K562 (cell line): ENCODE measurements at regions not wholly inside any gene's neighbourhood (a gene's known extent, or its start where the extent isn't known, plus 50 kb on each side); places are given as distances from the start of the nearest gene placed in this dataset.

Experiments used
- ATAC-seq: fragments of 200-7000 bp; cut with Tn5 transposase; 3 replicates; pipeline ENCODE4 v1.9.1; 2020; ENCODE audit warnings: moderate library complexity
- BruUV-seq: library from RNA; stranded (reverse); fragments of 400-500 nt; replicated peaks from 2 replicates; lab custom pipeline; 2021; lab: Mats Ljungman, UMichigan
- CTCF ChIA-PET: fragments of 300-600 bp; formaldehyde crosslinking; extraction: SDS; loops from one replicate; lab custom pipeline; 2021; ENCODE audit warnings: low intra/inter-chr PET ratio; lab: Yijun Ruan, JAX
- POLR2A ChIA-PET: fragments of 300-600, 350-650 bp; sonication (Branson Sonifier 250); formaldehyde crosslinking; extraction: SDS; loops from one replicate; lab custom pipeline; 2021; ENCODE audit warnings: antibody characterized with exemption, inconsistent platforms; lab: Yijun Ruan, JAX
- DNase-seq, 4 experiments: peaks; one replicate each; pipeline versions ENCODE4 v3.0.0 to v3.0.0-alpha.2; 2011 to 2018; ENCODE audit warnings: low spot score in 3 of 4, mixed read lengths in 3 of 4; ENCODE audit errors: extremely low read depth in 1 of 4
- FAIRE-seq: peaks from 2 replicates; lab custom pipeline; 2011; peaks lifted over from hg19 to GRCh38; lab: Jason Lieb, UNC
- H2AFZ ChIP-seq: 2 replicates; pipeline ENCODE4 v1.6.0; 2011; ENCODE audit warnings: low read depth, low read length, control low read depth, inconsistent platforms
- H3K27ac ChIP-seq: fragments of 200-600 bp; 3 replicates; pipeline ENCODE4 v1.8.0; 2011; ENCODE audit warnings: low read depth, mild to moderate bottlenecking, control low read depth, inconsistent platforms, low read length, moderate library complexity, mixed read lengths; ENCODE audit errors: extremely low read depth
- H3K27me3 ChIP-seq, 2 experiments: fragments of 300-600 bp in 1 of 2; 2 replicates in 1 of 2; 3 replicates in 1 of 2; pipeline versions ENCODE4 v1.6.0 to v1.8.0; 2011; ENCODE audit warnings: inconsistent platforms in 2 of 2, low read length in 2 of 2, mild to moderate bottlenecking in 1 of 2, mixed read lengths in 1 of 2, moderate library complexity in 1 of 2; ENCODE audit not compliant: control insufficient read depth in 2 of 2, insufficient read depth in 2 of 2
- H3K36me3 ChIP-seq: fragments of 300-600 bp; 3 replicates; pipeline ENCODE4 v1.8.0; 2011; ENCODE audit warnings: mild to moderate bottlenecking, low read length, inconsistent platforms; ENCODE audit not compliant: control insufficient read depth, insufficient read depth
- H3K4me1 ChIP-seq, 2 experiments: fragments of 200-600 bp in 1 of 2; replicated peaks in 1 of 2; 2 replicates in 1 of 2; 3 replicates in 1 of 2; pipeline versions ENCODE4 v1.5.1 to v1.8.0; 2011; ENCODE audit warnings: inconsistent platforms in 2 of 2, low read length in 2 of 2, mild to moderate bottlenecking in 1 of 2, mixed read lengths in 1 of 2, moderate library complexity in 1 of 2; ENCODE audit not compliant: control insufficient read depth in 2 of 2, insufficient read depth in 2 of 2
- H3K4me2 ChIP-seq: 2 replicates; pipeline ENCODE4 v1.6.1; 2011; ENCODE audit warnings: low read length, control low read depth, inconsistent platforms, mixed read lengths; ENCODE audit not compliant: insufficient read depth
- H3K4me3 ChIP-seq: fragments of 200-600 bp; sonication (generic), shearing (Covaris generic); 2 replicates; pipeline ENCODE4 v1.5.1; 2016; ENCODE audit warnings: control low read depth, inconsistent platforms
- H3K79me2 ChIP-seq: fragments of 200-600 bp; 3 replicates; pipeline ENCODE4 v1.8.0; 2011; ENCODE audit warnings: low read length, inconsistent platforms; ENCODE audit not compliant: control insufficient read depth, insufficient read depth
- H3K9ac ChIP-seq, 2 experiments: 2 replicates each; pipeline versions ENCODE4 v1.6.0 to v1.6.1; 2011; ENCODE audit warnings: low read depth in 2 of 2, low read length in 2 of 2, control low read depth in 1 of 2, inconsistent platforms in 1 of 2, mild to moderate bottlenecking in 1 of 2, mixed read lengths in 1 of 2; ENCODE audit not compliant: insufficient read depth in 1 of 2
- H3K9me1 ChIP-seq: one replicate; pipeline ENCODE4 v1.6.0; 2011; ENCODE audit warnings: inconsistent platforms, mild to moderate bottlenecking, low read length, moderate library complexity; ENCODE audit not compliant: control insufficient read depth, insufficient read depth
- H3K9me3 ChIP-seq: replicated peaks from 2 replicates; pipeline ENCODE4 v1.5.1; 2011; ENCODE audit warnings: low read depth, low read length, inconsistent platforms; ENCODE audit not compliant: control insufficient read depth, insufficient read depth
- H4K20me1 ChIP-seq: replicated peaks from 2 replicates; pipeline ENCODE4 v1.6.1; 2011; ENCODE audit warnings: low read length, inconsistent platforms, mixed read lengths; ENCODE audit not compliant: control insufficient read depth, insufficient read depth
- ELF4 ChIP-seq: fragments of 450-650 bp; formaldehyde crosslinking; IDR thresholded peaks from 2 replicates; pipeline ENCODE4 v1.4.0; 2022; ENCODE audit warnings: missing genetic modification characterization
- ETV1 ChIP-seq: fragments of 450-650 bp; conservative IDR thresholded peaks from 2 replicates; pipeline ENCODE4 v1.6.1; 2016; ENCODE audit warnings: missing genetic modification characterization, control low read depth, low read depth, missing compliant biosample characterization
- GABPB1 ChIP-seq: sonication (generic); formaldehyde crosslinking; IDR thresholded peaks from 2 replicates; pipeline ENCODE4 v1.8.0; 2022; ENCODE audit warnings: mild to moderate bottlenecking, missing genetic modification reagents
- GABPB2 ChIP-seq: fragments of 250-450 bp; sonication (Bioruptor Pico); conservative IDR thresholded peaks from 2 replicates; pipeline ENCODE4 v1.5.1; 2021; ENCODE audit warnings: mild to moderate bottlenecking
- MCM2 ChIP-seq: fragments of 450-650 bp; IDR thresholded peaks from 2 replicates; pipeline ENCODE4 v1.6.1; 2017; ENCODE audit warnings: low read depth, mild to moderate bottlenecking
- PHF8 ChIP-seq: fragments of 200-600 bp; sonication (generic); IDR thresholded peaks from 2 replicates; pipeline ENCODE4 v1.6.1; 2012; ENCODE audit warnings: mixed run types, mild to moderate bottlenecking, inconsistent platforms, low read length, moderate library complexity, borderline replicate concordance
- SIN3A ChIP-seq, 2 experiments: fragments of 150-350 bp in 1 of 2; IDR thresholded peaks; 2 replicates each; pipeline ENCODE4 v1.6.1; 2011 to 2016; ENCODE audit warnings: borderline replicate concordance in 2 of 2, low read depth in 2 of 2, low read length in 2 of 2, mild to moderate bottlenecking in 2 of 2, moderate library complexity in 2 of 2; ENCODE audit not compliant: control insufficient read depth in 1 of 2
- SMAD3 ChIP-seq: fragments of 450-650 bp; formaldehyde crosslinking; conservative IDR thresholded peaks from 2 replicates; pipeline ENCODE4 v1.4.0; 2020; ENCODE audit warnings: mild to moderate bottlenecking
- ZNF133 ChIP-seq: fragments of 250-450 bp; sonication (Bioruptor Pico); IDR thresholded peaks from 2 replicates; pipeline ENCODE4 v1.4.0; 2020; ENCODE audit warnings: mild to moderate bottlenecking
- ZNF143 ChIP-seq: sonication (generic); formaldehyde crosslinking; IDR thresholded peaks from 2 replicates; pipeline ENCODE4 v1.9.0; 2022; ENCODE audit warnings: mild to moderate bottlenecking, missing genetic modification reagents
- ZNF41 ChIP-seq: fragments of 250-450 bp; sonication (Bioruptor Pico); conservative IDR thresholded peaks from 2 replicates; pipeline ENCODE4 v1.4.0; 2020; ENCODE audit warnings: mild to moderate bottlenecking
- WGBS: fragments of 100-300 bp; shearing (Covaris generic); methylation state at CpG from one replicate; pipeline ENCODE4 v1.1.6; 2016; ENCODE audit warnings: low coverage, mixed read lengths; ENCODE audit not compliant: insufficient coverage; ENCODE audit errors: missing lambda C conversion rate; 5-methylcytosine and 5-hydroxymethylcytosine counted together
- in situ Hi-C: fragments of 300-500 bp; cut with MboI; formaldehyde crosslinking; loops from 4 replicates; pipeline ENCODE4 v1.15.0; 2018; ENCODE audit warnings: inconsistent platforms, mixed read lengths
- intact Hi-C: fragments of 100-400 bp; cut with micrococcal nuclease; formaldehyde crosslinking; loops from 2 replicates; pipeline ENCODE4 v1.14.2; 2022
- TF ChIP-seq, protein P1 (sequence below): sonication (generic); formaldehyde crosslinking; IDR thresholded peaks from 2 replicates; pipeline ENCODE4 v1.8.0; 2022; ENCODE audit warnings: mild to moderate bottlenecking, missing genetic modification reagents
- TF ChIP-seq, protein P2 (sequence below): IDR thresholded peaks from 2 replicates; pipeline ENCODE4 v1.6.1; 2016; ENCODE audit warnings: missing genetic modification characterization, missing compliant biosample characterization

DNA sequence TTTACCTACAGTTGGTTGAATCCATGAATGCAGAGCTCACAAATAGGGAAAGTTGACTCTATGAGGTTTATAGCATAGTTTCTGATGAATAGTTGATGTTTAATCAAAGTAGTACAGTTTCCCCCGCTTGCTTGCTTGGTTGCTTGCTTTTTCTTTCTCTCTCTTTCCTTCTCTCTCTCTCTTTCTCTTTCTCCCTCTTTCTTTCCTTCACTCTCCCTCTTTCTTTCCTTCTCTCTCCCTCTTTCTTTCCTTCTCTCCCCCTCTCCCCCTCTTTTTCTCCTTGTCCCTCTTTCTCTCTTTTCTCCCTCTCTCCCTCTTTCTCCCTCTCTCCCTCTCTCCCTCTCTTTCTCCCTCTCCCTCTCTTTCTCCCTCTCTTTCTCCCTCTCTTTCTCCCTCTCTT lies 999.9 kb upstream of the CELF4 start:
- Histone ChIP-seq H3K9me1 (no peaks in the 10 kb centered on the region), H3K4me3 (no peak overlapping the region), H3K9ac (no peak overlapping the region), H3K79me2 (no peaks in the 10 kb centered on the region), H3K9me3 (no peaks in the 10 kb centered on the region), H4K20me1 (no peaks in the 10 kb centered on the region), H3K4me1 (no peaks in the 10 kb centered on the region), H3K36me3 (no peaks in the 10 kb centered on the region), H3K27me3 (no peaks in the 10 kb centered on the region), H3K4me2 (no peak overlapping the region), H3K27ac (no peak overlapping the region), H2AFZ (no peak overlapping the region)
- ATAC-seq: no peak
- CTCF ChIA-PET: no interaction called here
- no TSS peak for BruUV-seq
- in situ Hi-C loops: no loop called here
- POLR2A ChIA-PET: no interaction called here
- DNase-seq: no peak
- intact Hi-C loops: no loop called here
- FAIRE-seq: no peak
- no CpG with 5 or more reads among the region's 1 CpG for WGBS
- TF ChIP-seq, protein P1, sequence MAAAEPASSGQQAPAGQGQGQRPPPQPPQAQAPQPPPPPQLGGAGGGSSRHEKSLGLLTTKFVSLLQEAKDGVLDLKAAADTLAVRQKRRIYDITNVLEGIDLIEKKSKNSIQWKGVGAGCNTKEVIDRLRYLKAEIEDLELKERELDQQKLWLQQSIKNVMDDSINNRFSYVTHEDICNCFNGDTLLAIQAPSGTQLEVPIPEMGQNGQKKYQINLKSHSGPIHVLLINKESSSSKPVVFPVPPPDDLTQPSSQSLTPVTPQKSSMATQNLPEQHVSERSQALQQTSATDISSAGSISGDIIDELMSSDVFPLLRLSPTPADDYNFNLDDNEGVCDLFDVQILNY (CRISPR knock-in tag): no peak
- TF ChIP-seq, protein P2, sequence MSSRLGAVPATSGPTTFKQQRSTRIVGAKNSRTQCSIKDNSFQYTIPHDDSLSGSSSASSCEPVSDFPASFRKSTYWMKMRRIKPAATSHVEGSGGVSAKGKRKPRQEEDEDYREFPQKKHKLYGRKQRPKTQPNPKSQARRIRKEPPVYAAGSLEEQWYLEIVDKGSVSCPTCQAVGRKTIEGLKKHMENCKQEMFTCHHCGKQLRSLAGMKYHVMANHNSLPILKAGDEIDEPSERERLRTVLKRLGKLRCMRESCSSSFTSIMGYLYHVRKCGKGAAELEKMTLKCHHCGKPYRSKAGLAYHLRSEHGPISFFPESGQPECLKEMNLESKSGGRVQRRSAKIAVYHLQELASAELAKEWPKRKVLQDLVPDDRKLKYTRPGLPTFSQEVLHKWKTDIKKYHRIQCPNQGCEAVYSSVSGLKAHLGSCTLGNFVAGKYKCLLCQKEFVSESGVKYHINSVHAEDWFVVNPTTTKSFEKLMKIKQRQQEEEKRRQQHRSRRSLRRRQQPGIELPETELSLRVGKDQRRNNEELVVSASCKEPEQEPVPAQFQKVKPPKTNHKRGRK: peak; percentile 57

DNA sequence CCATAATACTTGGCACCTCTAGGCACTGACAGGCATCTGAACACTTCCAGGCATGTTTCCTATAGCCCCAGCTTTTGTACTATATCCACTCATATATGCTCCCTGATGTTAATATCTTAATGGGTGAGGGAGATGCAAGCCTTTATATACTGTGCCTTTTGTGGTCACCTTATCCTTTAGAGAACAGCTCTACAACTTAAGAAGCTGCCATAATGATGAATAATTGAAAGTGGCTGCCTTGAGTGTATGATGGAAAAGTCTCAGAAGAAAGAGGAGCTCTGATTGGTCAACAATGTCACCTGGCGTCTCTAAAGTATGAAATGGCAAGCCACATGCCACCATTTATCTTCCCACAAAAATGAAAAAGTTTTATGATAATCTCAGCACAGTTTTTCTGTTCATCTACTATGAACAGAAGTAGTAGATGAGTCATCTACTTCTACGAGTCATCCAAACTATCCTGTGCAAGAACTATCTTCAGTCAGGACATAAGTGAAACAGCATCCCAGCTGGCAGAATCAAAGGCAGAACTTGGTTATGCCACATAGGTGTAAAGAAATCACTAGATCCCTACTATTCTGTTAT lies 997.9 kb upstream of the CELF4 start:
- no peak overlapping the region for H3K4me3 ChIP-seq
- H4K20me1 ChIP-seq: no peaks in the 10 kb centered on the region
- H3K9me1 ChIP-seq: no peaks in the 10 kb centered on the region
- CTCF ChIA-PET: no interaction called here
- POLR2A ChIA-PET: no interaction called here
- H3K27ac ChIP-seq: no peak overlapping the region
- FAIRE-seq: no peak
- H3K79me2 ChIP-seq: no peaks in the 10 kb centered on the region
- H3K9me3 ChIP-seq: no peaks in the 10 kb centered on the region
- WGBS: 0% methylated on average over 2 of the region's 2 CpGs
- no peaks in the 10 kb centered on the region for H3K36me3 ChIP-seq
- BruUV-seq: no TSS peak
- no peaks in the 10 kb centered on the region for H3K4me1 ChIP-seq
- no peak overlapping the region for H3K9ac ChIP-seq
- DNase-seq: no peak
- no peak for ATAC-seq
- intact Hi-C loops (no loop called here), in situ Hi-C loops (no loop called here)
- no peak overlapping the region for H3K4me2 ChIP-seq
- no peak overlapping the region for H2AFZ ChIP-seq
- no peaks in the 10 kb centered on the region for H3K27me3 ChIP-seq
- no peak for TF ChIP-seq ZNF133 (CRISPR knock-in tag)
- TF ChIP-seq ZNF143 (CRISPR knock-in tag): no peak
- TF ChIP-seq ETV1: no peak
- no peak for TF ChIP-seq PHF8
- TF ChIP-seq GABPB2 (CRISPR knock-in tag): no peak
- TF ChIP-seq ZNF41 (CRISPR knock-in tag): no peak
- no peak for TF ChIP-seq SMAD3 (CRISPR knock-in tag)
- no peak for TF ChIP-seq ELF4 (CRISPR knock-in tag)
- TF ChIP-seq SIN3A (IDR thresholded peaks at IDR 0.05; ENCODE audit: borderline replicate concordance in 2 of 2, control insufficient read depth in 1 of 2, low read depth in 2 of 2, low read length in 2 of 2): no peak
- no peak for TF ChIP-seq MCM2
- TF ChIP-seq GABPB1 (CRISPR knock-in tag): no peak
